ENCODE measurements at regions not wholly inside any gene's neighbourhood (a gene's known extent, or its start where the extent isn't known, plus 50 kb on each side); places are given as distances from the start of the nearest gene placed in this dataset.
A peak's percentile ranks its signal among the peaks of the same experiment; 100 is the strongest.

DNA sequence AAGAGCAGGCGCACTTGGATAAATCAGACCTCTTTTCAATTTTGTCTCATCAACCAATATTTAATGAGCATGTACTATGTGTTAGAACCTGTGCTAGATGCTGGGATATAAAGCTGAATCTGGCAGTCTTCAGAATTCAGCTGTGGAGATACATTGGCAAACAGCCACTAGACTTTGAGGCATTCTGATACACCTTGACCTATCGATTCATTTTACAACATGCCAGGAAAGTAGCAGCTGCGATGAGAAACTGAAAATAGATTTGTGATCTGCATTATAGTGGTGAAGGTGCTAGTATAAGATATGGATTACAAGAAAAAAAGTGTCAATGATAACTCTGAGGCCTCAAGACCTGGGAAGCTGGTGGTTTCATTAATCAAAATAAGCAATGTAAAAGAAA lies 1338.1 kb upstream of the TENM4 start:
- no peaks in the 10 kb centered on the region for H3K9me3 ChIP-seq (ENCODE audit: low read depth)
- H3K36me3 ChIP-seq, result no peaks in the 10 kb centered on the region
- H3K4me1 ChIP-seq (ENCODE audit: low read depth), result peaks cover 4% of the 10 kb centered on the region
- no peak for DNase-seq (ENCODE audit: low read depth in 1 of 2, low spot score in 1 of 2)
- H3K27ac ChIP-seq, result no peak overlapping the region
- H3K4me3 ChIP-seq, result no peak overlapping the region
- TF ChIP-seq, protein P1, sequence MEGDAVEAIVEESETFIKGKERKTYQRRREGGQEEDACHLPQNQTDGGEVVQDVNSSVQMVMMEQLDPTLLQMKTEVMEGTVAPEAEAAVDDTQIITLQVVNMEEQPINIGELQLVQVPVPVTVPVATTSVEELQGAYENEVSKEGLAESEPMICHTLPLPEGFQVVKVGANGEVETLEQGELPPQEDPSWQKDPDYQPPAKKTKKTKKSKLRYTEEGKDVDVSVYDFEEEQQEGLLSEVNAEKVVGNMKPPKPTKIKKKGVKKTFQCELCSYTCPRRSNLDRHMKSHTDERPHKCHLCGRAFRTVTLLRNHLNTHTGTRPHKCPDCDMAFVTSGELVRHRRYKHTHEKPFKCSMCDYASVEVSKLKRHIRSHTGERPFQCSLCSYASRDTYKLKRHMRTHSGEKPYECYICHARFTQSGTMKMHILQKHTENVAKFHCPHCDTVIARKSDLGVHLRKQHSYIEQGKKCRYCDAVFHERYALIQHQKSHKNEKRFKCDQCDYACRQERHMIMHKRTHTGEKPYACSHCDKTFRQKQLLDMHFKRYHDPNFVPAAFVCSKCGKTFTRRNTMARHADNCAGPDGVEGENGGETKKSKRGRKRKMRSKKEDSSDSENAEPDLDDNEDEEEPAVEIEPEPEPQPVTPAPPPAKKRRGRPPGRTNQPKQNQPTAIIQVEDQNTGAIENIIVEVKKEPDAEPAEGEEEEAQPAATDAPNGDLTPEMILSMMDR (IDR thresholded peaks at IDR 0.05; ENCODE audit: low read depth, low read length), result no peak
- H3K27me3 ChIP-seq, result no peaks in the 10 kb centered on the region

DNA sequence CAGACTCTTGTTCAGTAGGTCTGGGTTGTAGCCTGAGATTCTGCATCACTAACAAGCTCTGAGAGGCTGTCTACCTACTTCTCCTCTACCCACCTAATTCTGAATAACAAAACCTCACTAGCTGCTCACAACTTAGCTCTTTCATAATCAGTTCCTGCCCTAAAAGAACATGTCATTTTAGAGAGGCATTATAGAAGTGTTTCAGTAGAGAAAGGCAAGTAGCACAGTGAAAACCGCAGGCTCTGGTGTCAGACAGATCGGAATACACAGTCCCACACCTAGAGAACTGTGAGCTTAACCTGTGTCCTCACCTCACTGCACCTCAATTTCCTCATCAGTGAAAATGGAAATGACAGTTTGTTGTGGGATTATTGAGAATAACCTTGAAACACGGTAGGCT lies 1337.6 kb upstream of the TENM4 start:
- Histone ChIP-seq H3K27me3 (no peaks in the 10 kb centered on the region), H3K4me3 (no peak overlapping the region), H3K4me1 (ENCODE audit: low read depth) (peaks cover 4% of the 10 kb centered on the region), H3K9me3 (ENCODE audit: low read depth) (no peaks in the 10 kb centered on the region), H3K27ac (no peak overlapping the region), H3K36me3 (no peaks in the 10 kb centered on the region)
- DNase-seq (ENCODE audit: low read depth in 1 of 2, low spot score in 1 of 2), result peak in 1 of 2 donors; percentile 10
- TF ChIP-seq, protein P1 (IDR thresholded peaks at IDR 0.05; ENCODE audit: low read depth, low read length), result no peak

DNA sequence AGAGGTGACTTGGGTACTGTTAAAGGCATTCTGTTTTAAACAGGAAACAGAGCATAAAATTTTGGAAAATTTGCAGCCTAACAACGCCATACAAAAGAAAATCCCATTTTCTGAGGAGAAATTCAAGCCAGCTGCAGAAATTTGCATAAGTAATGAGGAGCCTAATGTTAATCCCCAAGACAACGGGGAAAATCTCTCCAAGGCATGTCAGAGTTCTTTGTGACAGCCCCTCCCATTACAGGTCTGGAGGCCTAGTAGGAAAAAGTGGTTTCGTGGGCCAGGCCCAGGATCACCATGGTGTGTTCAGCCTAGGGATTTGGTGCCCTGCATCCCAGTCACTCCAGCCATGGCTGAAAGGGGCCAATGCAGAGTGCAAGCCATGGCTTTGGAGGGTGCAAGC lies 1333.1 kb upstream of the TENM4 start:
- Histone ChIP-seq H3K4me3 (no peak overlapping the region), H3K9me3 (ENCODE audit: low read depth) (no peaks in the 10 kb centered on the region), H3K36me3 (no peaks in the 10 kb centered on the region), H3K27ac (no peak overlapping the region), H3K27me3 (no peaks in the 10 kb centered on the region), H3K4me1 (ENCODE audit: low read depth) (no peaks in the 10 kb centered on the region)
- DNase-seq (ENCODE audit: low read depth in 1 of 2, low spot score in 1 of 2), result no peak
- TF ChIP-seq, protein P1 (IDR thresholded peaks at IDR 0.05; ENCODE audit: low read depth, low read length), result no peak

DNA sequence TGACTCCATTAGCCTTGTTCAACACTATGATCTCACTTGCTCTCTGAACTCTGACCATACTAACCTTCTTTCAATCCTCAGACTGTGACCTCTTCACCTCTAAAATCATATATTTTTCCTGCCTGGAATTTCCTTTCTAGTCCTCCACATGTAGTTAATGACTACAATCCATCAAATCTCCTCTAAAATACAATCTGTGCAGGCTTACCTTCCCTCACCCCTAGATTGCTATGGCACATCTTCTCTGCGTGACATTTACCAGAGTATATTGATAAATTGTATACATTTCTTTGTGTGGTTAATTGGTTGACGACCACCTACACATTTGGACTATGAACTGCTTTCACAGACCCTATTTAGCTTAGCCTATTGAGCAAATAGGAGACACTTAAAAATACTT lies 1330.2 kb upstream of the TENM4 start:
- Histone ChIP-seq H3K4me1 (ENCODE audit: low read depth) (no peaks in the 10 kb centered on the region), H3K9me3 (ENCODE audit: low read depth) (no peaks in the 10 kb centered on the region), H3K27me3 (no peaks in the 10 kb centered on the region), H3K36me3 (no peaks in the 10 kb centered on the region), H3K27ac (no peak overlapping the region), H3K4me3 (no peak overlapping the region)
- no peak for DNase-seq (ENCODE audit: low read depth in 1 of 2, low spot score in 1 of 2)
- TF ChIP-seq, protein P1 (IDR thresholded peaks at IDR 0.05; ENCODE audit: low read depth, low read length), result no peak

DNA sequence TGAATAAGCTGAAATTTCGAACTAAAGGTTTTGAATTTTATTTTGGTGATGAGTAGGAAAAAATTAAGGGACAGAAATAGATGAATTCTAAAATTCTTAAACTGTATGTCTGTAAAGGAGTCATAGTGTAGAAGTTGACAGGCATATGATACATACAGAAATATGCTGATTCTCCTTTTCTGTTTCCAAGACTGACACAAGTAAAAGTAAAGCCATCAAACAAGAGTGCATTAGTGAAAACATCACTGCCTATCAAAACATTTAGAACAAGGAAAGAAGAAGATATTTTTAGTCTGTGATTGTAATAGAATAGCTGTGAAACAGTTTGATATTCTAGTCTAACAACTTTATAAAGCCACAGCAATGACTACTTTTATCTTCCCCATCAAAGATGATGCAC lies 1318.0 kb upstream of the TENM4 start:
- Histone ChIP-seq H3K4me1 (ENCODE audit: low read depth) (peaks cover 10% of the 10 kb centered on the region), H3K4me3 (no peak overlapping the region), H3K9me3 (ENCODE audit: low read depth) (no peaks in the 10 kb centered on the region), H3K27ac (no peak overlapping the region), H3K36me3 (no peaks in the 10 kb centered on the region), H3K27me3 (no peaks in the 10 kb centered on the region)
- no peak for DNase-seq (ENCODE audit: low read depth in 1 of 2, low spot score in 1 of 2)
- TF ChIP-seq, protein P1 (IDR thresholded peaks at IDR 0.05; ENCODE audit: low read depth, low read length), result no peak
